Mucosa of descending colon (tissue), 3 donors: ENCODE measurements at regions not wholly inside any gene's neighbourhood (a gene's known extent, or its start where the extent isn't known, plus 50 kb on each side); places are given as distances from the start of the nearest gene placed in this dataset.

Experiments
- ATAC-seq: fragments of 200-7000 bp; cut with Tn5 transposase; one replicate; pipeline ENCODE4 v1.9.1; 2020; ENCODE audit warnings: mild to moderate bottlenecking, moderate library complexity
- DNase-seq, 3 donors: peaks; one replicate each; pipeline ENCODE4 v3.0.0-alpha.2; 2020
- H3K36me3 ChIP-seq: fragments of 200-600 bp; one replicate; pipeline ENCODE4 v1.8.0; 2021; ENCODE audit warnings: low read depth, mild to moderate bottlenecking
- H3K4me1 ChIP-seq: fragments of 200-600 bp; one replicate; pipeline ENCODE4 v1.8.0; 2021; ENCODE audit warnings: low read depth, mild to moderate bottlenecking
- H3K4me3 ChIP-seq: fragments of 200-600 bp; one replicate; pipeline ENCODE4 v1.8.0; 2021; ENCODE audit warnings: mild to moderate bottlenecking
- H3K9me3 ChIP-seq: fragments of 200-600 bp; one replicate; pipeline ENCODE4 v1.8.0; 2021; ENCODE audit warnings: mild to moderate bottlenecking
- CTCF ChIP-seq: fragments of 200-600 bp; IDR thresholded peaks from one replicate; pipeline ENCODE4 v1.8.0; 2022; ENCODE audit warnings: antibody characterized with exemption, mild to moderate bottlenecking
- intact Hi-C, 2 donors: fragments of 100-400 bp; cut with DNase I in 1 of 2; cut with micrococcal nuclease in 1 of 2; formaldehyde crosslinking; loops; one replicate each; pipeline versions ENCODE4 v1.11.0 to v1.11.1; 2022; cut with DNase I, micrococcal nuclease
- donor health status: DM: no; HTN: no; CAD: no; lungs with moderate emphysema.
- donor health status: DM: no; HTN: no; CAD: no.
- donor health status: DM: no; HTN: yes; CAD: no.

GRCh38 chr11:30811226-30811755 lies 225.1 kb upstream of the MPPED2 start:
- intact Hi-C loops, result no loop called here
- no peaks in the 10 kb centered on the region for H3K36me3 ChIP-seq
- H3K4me1 ChIP-seq, result no peaks in the 10 kb centered on the region
- ATAC-seq, result no peak
- no peak for DNase-seq
- no peaks in the 10 kb centered on the region for H3K9me3 ChIP-seq
- no peak for TF ChIP-seq CTCF
- no peak overlapping the region for H3K4me3 ChIP-seq

DNA sequence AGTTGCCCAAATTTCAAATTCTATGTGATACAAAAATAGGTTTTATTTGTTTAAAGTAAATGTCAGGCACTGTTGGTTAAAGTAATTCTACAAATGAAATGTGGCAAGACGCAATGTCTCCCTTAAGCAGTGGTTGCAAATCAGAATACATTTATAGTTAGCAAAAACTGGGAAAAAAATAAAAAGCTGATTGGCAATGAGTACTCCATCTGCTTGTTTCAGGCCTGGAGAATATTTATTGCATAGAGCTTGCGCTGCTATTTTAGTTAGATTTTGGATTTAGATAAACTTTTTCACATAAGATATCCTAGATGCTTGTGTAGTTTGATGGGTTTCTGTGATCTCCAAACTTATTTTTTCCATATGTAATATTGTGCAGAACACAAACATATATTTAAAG lies 224.0 kb upstream of the MPPED2 start:
- DNase-seq, result no peak
- intact Hi-C loops, result no loop called here
- no peaks in the 10 kb centered on the region for H3K4me1 ChIP-seq
- H3K9me3 ChIP-seq, result no peaks in the 10 kb centered on the region
- TF ChIP-seq CTCF, result no peak
- no peaks in the 10 kb centered on the region for H3K36me3 ChIP-seq
- H3K4me3 ChIP-seq, result no peak overlapping the region
- no peak for ATAC-seq

DNA sequence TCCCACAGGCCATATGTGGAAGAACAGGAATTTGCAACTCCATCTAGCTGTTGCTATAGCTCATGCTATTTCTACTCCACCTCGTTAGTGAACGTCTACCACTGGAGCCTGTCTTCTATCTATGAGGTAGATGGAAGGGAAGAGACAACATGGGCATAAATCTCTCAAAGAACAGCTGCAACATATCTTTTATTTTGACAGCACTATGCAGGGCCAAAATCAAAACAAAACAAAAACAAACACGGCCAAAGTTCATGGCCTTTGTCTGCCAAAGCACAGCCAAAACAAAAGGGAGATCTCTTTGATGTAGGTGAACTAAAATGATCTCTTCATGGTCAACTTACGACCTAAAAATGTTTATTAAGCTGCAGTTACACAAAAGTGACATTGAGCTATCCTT lies 215.2 kb upstream of the MPPED2 start:
- no peak for TF ChIP-seq CTCF
- no peak for ATAC-seq
- H3K9me3 ChIP-seq, result no peaks in the 10 kb centered on the region

DNA sequence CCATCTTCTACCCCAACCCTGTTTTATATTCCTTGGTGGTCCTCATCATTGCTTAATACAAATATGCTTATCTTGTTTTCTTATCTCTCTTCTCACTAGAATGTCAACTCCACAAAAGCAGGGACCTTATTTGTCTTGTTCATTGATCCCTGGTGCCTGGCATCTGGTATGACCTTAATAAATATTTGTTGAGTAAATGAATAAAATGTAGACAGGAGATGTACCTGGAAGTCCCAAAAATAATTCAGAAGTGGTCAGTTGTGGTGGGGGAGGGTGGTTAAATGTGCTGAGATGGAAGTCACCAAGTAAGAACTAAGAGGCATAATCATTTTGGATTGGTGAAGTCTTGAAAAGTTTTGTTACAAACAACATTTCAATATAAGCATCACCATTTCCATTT lies 214.8 kb upstream of the MPPED2 start:
- intact Hi-C loops, result no loop called here
- TF ChIP-seq CTCF, result no peak
- Histone ChIP-seq H3K9me3 (no peaks in the 10 kb centered on the region), H3K4me3 (no peak overlapping the region), H3K4me1 (no peaks in the 10 kb centered on the region), H3K36me3 (no peaks in the 10 kb centered on the region)
- DNase-seq (no peak), ATAC-seq (no peak)

More for the DNA sequence above, 215.2 kb upstream of the MPPED2 start:
- no peak for DNase-seq
- H3K4me1 ChIP-seq, result no peaks in the 10 kb centered on the region
- H3K36me3 ChIP-seq, result no peaks in the 10 kb centered on the region
- intact Hi-C loops, result no loop called here
- H3K4me3 ChIP-seq, result no peak overlapping the region

GRCh38 chr11:30798547-30799236 lies 212.5 kb upstream of the MPPED2 start:
- no peak for TF ChIP-seq CTCF
- no peaks in the 10 kb centered on the region for H3K36me3 ChIP-seq
- intact Hi-C loops, result no loop called here
- ATAC-seq (peak; percentile 63), DNase-seq (no peak)
- no peaks in the 10 kb centered on the region for H3K4me1 ChIP-seq
- no peak overlapping the region for H3K4me3 ChIP-seq
- no peaks in the 10 kb centered on the region for H3K9me3 ChIP-seq
